Endodermal cell (in vitro differentiated cells): ENCODE measurements at regions not wholly inside any gene's neighbourhood (a gene's known extent, or its start where the extent isn't known, plus 50 kb on each side); places are given as distances from the start of the nearest gene placed in this dataset.

Experiments used
- DNase-seq: peaks from one replicate; pipeline ENCODE4 v3.0.0-alpha.2; 2017
- H3K27ac ChIP-seq: 2 replicates; pipeline ENCODE4 v1.5.1; 2013; ENCODE audit warnings: mild to moderate bottlenecking, low read depth, low read length, moderate library complexity
- H3K27me3 ChIP-seq: 2 replicates; pipeline ENCODE4 v1.6.1; 2013; ENCODE audit warnings: mild to moderate bottlenecking, low read length, moderate library complexity; ENCODE audit not compliant: insufficient read depth, control insufficient read depth, poor library complexity, severe bottlenecking
- H3K36me3 ChIP-seq: 2 replicates; pipeline ENCODE4 v1.7.0; 2013; ENCODE audit warnings: mild to moderate bottlenecking, low read length, moderate library complexity; ENCODE audit not compliant: control insufficient read depth, insufficient read depth
- H3K4me1 ChIP-seq: one replicate; pipeline ENCODE4 v1.7.0; 2013; ENCODE audit warnings: low read length; ENCODE audit not compliant: control insufficient read depth, insufficient read depth
- H3K4me3 ChIP-seq: 2 replicates; pipeline ENCODE4 v1.5.1; 2013; ENCODE audit warnings: mild to moderate bottlenecking, low read length, moderate library complexity
- H3K9ac ChIP-seq: 2 replicates; pipeline ENCODE4 v1.6.1; 2013; ENCODE audit warnings: mild to moderate bottlenecking, low read length, moderate library complexity; ENCODE audit not compliant: poor library complexity, severe bottlenecking; ENCODE audit errors: extremely low read depth
- H3K9me3 ChIP-seq: 2 replicates; pipeline ENCODE4 v1.6.1; 2013; ENCODE audit warnings: mild to moderate bottlenecking, low read length, moderate library complexity; ENCODE audit not compliant: control insufficient read depth
- H3K27ac Mint-ChIP-seq: 2 replicates; pipeline ENCODE4 v1.8.0; 2020; ENCODE audit warnings: mixed read lengths
- H3K27me3 Mint-ChIP-seq: 2 replicates; pipeline ENCODE4 v1.8.0; 2021; ENCODE audit warnings: mild to moderate bottlenecking, mixed read lengths; ENCODE audit not compliant: insufficient read depth
- H3K36me3 Mint-ChIP-seq: 2 replicates; pipeline ENCODE4 v1.8.0; 2020; ENCODE audit warnings: low read depth, mixed read lengths
- H3K4me1 Mint-ChIP-seq: 2 replicates; pipeline ENCODE4 v1.8.0; 2020; ENCODE audit warnings: mixed read lengths
- H3K4me3 Mint-ChIP-seq: 2 replicates; pipeline ENCODE4 v1.8.0; 2020; ENCODE audit warnings: mild to moderate bottlenecking, moderate library complexity, mixed read lengths
- H3K9me3 Mint-ChIP-seq: 2 replicates; pipeline ENCODE4 v1.8.0; 2020; ENCODE audit warnings: mild to moderate bottlenecking, mixed read lengths
- CTCF ChIP-seq: fragments of 200-600 bp; sonication (generic); conservative IDR thresholded peaks from 2 replicates; pipeline ENCODE4 v1.5.0; 2021; ENCODE audit warnings: antibody characterized with exemption, mild to moderate bottlenecking
- WGBS, 2 experiments: methylation state at CpG; one replicate each; pipeline versions ENCODE4 v1.1.5 to v1.1.7; 2013; ENCODE audit warnings: missing lambda C conversion rate in 2 of 2, mixed read lengths in 1 of 2; ENCODE audit not compliant: insufficient coverage in 1 of 2, insufficient read length in 1 of 2; 5-methylcytosine and 5-hydroxymethylcytosine counted together

DNA sequence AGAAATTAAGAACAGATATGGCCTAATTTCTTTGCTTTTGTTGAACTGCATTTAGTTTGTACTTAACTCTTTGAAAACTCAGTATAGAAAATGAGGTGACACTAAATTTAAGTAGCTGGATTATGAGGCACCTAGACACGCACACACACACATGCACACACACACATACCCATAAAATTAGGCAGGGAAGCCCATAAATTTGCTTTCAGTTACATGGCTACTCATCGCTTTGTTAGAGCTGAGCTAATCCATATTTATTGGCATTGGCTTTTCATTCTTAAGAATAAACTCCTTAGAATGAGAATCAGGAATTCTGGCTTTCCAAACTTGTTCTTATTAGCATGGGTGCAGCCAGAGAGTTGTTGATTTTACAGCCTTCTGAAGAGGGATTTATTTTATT is 61.7 kb upstream of the MBNL2 start:
- Mint-ChIP-seq H3K36me3 (no peaks in the 10 kb centered on the region), H3K9me3 (no peaks in the 10 kb centered on the region), H3K4me1 (no peaks in the 10 kb centered on the region), H3K4me3 (no peak overlapping the region), H3K27me3 (peaks cover 13% of the 10 kb centered on the region), H3K27ac (no peak overlapping the region)
- Histone ChIP-seq H3K9ac (no peak overlapping the region), H3K27ac (no peak overlapping the region), H3K27me3 (peaks cover 7% of the 10 kb centered on the region), H3K4me3 (no peak overlapping the region), H3K4me1 (no peaks in the 10 kb centered on the region), H3K36me3 (no peaks in the 10 kb centered on the region), H3K9me3 (no peaks in the 10 kb centered on the region)
- TF ChIP-seq CTCF = no peak
- no peak for DNase-seq
- WGBS, 2 experiments = 86 to 100% methylated on average over 1 to 2 of the region's 2 CpGs

GRCh38 chr13:97161582-97162231 is 60.4 kb upstream of the MBNL2 start:
- H3K27ac ChIP-seq = no peak overlapping the region
- 95 to 100% methylated on average over 1 to 5 of the region's 5 CpGs for WGBS, 2 experiments
- no peak for TF ChIP-seq CTCF
- H3K9me3 ChIP-seq = no peaks in the 10 kb centered on the region
- H3K4me1 ChIP-seq = no peaks in the 10 kb centered on the region
- peaks cover 13% of the 10 kb centered on the region for H3K27me3 Mint-ChIP-seq
- peaks cover 9% of the 10 kb centered on the region for H3K4me1 Mint-ChIP-seq
- no peak overlapping the region for H3K27ac Mint-ChIP-seq
- H3K36me3 ChIP-seq = no peaks in the 10 kb centered on the region
- H3K4me3 Mint-ChIP-seq = no peak overlapping the region
- peaks cover 1% of the 10 kb centered on the region for H3K9me3 Mint-ChIP-seq
- no peak for DNase-seq
- H3K27me3 ChIP-seq = peaks cover 7% of the 10 kb centered on the region
- H3K36me3 Mint-ChIP-seq = no peaks in the 10 kb centered on the region
- H3K9ac ChIP-seq = no peak overlapping the region
- no peak overlapping the region for H3K4me3 ChIP-seq

DNA sequence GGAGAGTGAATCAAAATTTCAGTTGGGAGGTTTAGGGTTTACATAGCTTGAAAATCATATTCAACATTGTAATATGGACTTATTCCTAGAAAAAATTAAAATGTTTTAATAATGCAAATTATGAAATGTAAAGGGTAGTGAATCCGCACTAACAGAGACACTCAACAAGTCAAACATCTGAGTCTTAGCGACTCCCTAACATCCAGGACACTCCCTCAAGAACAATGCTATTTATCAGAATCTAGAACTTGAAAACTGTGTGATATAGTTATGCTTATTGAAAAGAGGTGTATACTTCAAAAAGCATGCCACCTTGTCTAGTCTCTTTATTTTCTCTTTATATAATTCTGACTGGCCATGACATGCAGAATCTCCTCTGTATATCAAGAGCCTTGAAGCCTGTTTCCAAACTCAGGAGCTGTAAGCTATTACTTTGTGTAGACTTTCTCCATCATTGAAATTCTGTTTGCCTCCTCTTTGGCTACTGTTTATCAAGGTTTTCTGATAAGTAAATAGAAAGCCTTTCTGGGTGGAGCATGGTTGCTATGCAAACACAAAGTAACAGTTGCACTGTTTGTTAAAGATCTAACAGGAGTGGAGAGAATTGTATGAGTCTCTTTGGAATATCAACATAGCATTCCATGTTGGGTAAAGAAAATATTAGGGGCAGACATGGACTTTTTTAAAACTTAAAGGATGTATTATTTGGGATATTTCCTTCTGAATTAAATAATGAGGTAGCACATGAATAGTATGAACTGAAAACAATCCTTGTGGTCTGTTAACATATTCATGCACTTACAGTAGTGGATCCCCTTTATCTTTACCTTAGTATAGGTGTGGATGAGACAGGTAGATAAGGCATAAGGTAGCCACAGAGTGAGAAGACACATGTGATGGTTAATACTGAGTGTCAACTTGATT is 56.4 kb upstream of the MBNL2 start:
- H3K36me3 Mint-ChIP-seq = no peaks in the 10 kb centered on the region

More for the DNA sequence above, 56.4 kb upstream of the MBNL2 start:
- Mint-ChIP-seq H3K4me3 (no peak overlapping the region), H3K27me3 (peaks cover 23% of the 10 kb centered on the region), H3K9me3 (peaks cover 1% of the 10 kb centered on the region), H3K27ac (no peak overlapping the region), H3K4me1 (peaks cover 9% of the 10 kb centered on the region)
- Histone ChIP-seq H3K27me3 (peaks cover 24% of the 10 kb centered on the region), H3K27ac (no peak overlapping the region), H3K4me3 (peak overlapping the region; percentile 28), H3K9me3 (no peaks in the 10 kb centered on the region), H3K36me3 (no peaks in the 10 kb centered on the region), H3K4me1 (no peaks in the 10 kb centered on the region), H3K9ac (no peak overlapping the region)
- TF ChIP-seq CTCF = no peak
- no peak for DNase-seq
- 80% methylated on average over 1 of the region's 2 CpGs; no CpG with 5 or more reads in 1 of the 2 experiments for WGBS, 2 experiments
